ENCODE measurements at regions not wholly inside any gene's neighbourhood (a gene's known extent, or its start where the extent isn't known, plus 50 kb on each side); places are given as distances from the start of the nearest gene placed in this dataset.

DNA sequence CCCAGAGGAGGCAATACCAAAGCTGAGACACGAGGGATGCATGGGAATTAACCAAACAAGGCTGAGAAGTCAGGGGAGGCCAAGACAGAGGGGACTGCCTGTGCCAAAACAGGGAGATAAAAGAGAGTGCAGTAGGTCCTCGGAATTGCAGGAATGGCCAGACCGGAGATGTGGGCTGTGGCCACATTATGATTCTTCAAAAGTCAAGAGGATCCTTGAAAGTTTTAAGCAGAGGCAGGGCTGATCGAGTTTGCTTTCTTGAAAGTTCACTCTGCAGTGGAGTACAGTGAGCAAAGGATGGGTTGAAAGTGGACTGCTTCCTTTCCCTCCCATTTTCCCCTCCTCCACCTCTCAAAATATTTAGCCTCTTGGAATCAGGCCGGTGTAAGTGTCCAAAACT, 73.9 kb upstream of the ADAMTS9 start:
- CTCF ChIA-PET = no interaction called here
- DNase-seq (ENCODE audit: extremely low spot score) = no peak
- POLR2A ChIA-PET = no interaction called here
- TF ChIP-seq PKNOX1 (IDR thresholded peaks at IDR 0.05) = no peak
- no peak for TF ChIP-seq FOXM1 (IDR thresholded peaks at IDR 0.05; ENCODE audit: borderline replicate concordance)
- no peak for TF ChIP-seq ARNT (IDR thresholded peaks at IDR 0.05)
- no peak for TF ChIP-seq ZNF384 (IDR thresholded peaks at IDR 0.05)
- TF ChIP-seq CTBP1 (IDR thresholded peaks at IDR 0.05; ENCODE audit: borderline replicate concordance) = no peak
- no peak for TF ChIP-seq HDGF (IDR thresholded peaks at IDR 0.05; ENCODE audit: borderline replicate concordance)
- no peak for TF ChIP-seq BHLHE40 (IDR thresholded peaks at IDR 0.05; ENCODE audit: borderline replicate concordance)
- TF ChIP-seq TARDBP (IDR thresholded peaks at IDR 0.05) = no peak
- no peak for TF ChIP-seq FOXA1 (IDR thresholded peaks at IDR 0.05)
- TF ChIP-seq SP1 (IDR thresholded peaks at IDR 0.05) = no peak
- TF ChIP-seq L3MBTL2 (conservative IDR thresholded peaks at IDR 0.05) = no peak
- TF ChIP-seq FOXK2 (IDR thresholded peaks at IDR 0.05) = no peak
- TF ChIP-seq LEF1 (IDR thresholded peaks at IDR 0.05; ENCODE audit: borderline replicate concordance) = no peak
- no peak for TF ChIP-seq ELF4 (IDR thresholded peaks at IDR 0.05)
- TF ChIP-seq SUZ12 (IDR thresholded peaks at IDR 0.05) = no peak
- TF ChIP-seq NFRKB (IDR thresholded peaks at IDR 0.05) = no peak

DNA sequence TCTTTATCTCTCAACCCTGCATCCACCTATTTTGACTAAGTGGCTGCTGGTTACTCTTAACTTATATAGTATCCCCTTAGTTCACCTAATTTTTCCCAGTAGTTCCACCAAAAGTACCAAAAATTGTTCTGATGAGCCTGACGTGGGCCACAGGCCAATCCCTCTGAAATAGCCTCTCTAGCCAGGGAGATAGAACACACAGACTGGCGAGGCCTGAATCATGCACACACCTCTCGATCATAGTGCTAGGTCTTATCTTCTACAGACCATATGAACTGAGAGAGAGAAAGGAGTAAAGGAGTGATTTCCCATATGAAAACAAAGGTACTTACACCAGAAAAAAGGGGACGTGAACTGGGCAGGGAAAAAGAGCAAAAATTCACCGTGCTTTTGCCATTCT, 72.5 kb upstream of the ADAMTS9 start:
- TF ChIP-seq ZNF384 (IDR thresholded peaks at IDR 0.05) = no peak
- TF ChIP-seq NFRKB (IDR thresholded peaks at IDR 0.05) = no peak
- no peak for TF ChIP-seq PKNOX1 (IDR thresholded peaks at IDR 0.05)
- TF ChIP-seq CTBP1 (IDR thresholded peaks at IDR 0.05; ENCODE audit: borderline replicate concordance) = no peak
- TF ChIP-seq SUZ12 (IDR thresholded peaks at IDR 0.05) = no peak
- no peak for TF ChIP-seq LEF1 (IDR thresholded peaks at IDR 0.05; ENCODE audit: borderline replicate concordance)
- TF ChIP-seq HDGF (IDR thresholded peaks at IDR 0.05; ENCODE audit: borderline replicate concordance) = no peak
- no peak for TF ChIP-seq FOXK2 (IDR thresholded peaks at IDR 0.05)
- no peak for TF ChIP-seq SP1 (IDR thresholded peaks at IDR 0.05)
- TF ChIP-seq BHLHE40 (IDR thresholded peaks at IDR 0.05; ENCODE audit: borderline replicate concordance) = no peak
- no peak for TF ChIP-seq FOXM1 (IDR thresholded peaks at IDR 0.05; ENCODE audit: borderline replicate concordance)
- TF ChIP-seq L3MBTL2 (conservative IDR thresholded peaks at IDR 0.05) = no peak
- TF ChIP-seq FOXA1 (IDR thresholded peaks at IDR 0.05) = no peak
- no peak for TF ChIP-seq ARNT (IDR thresholded peaks at IDR 0.05)
- TF ChIP-seq ELF4 (IDR thresholded peaks at IDR 0.05) = no peak
- TF ChIP-seq TARDBP (IDR thresholded peaks at IDR 0.05) = no peak
- DNase-seq (ENCODE audit: extremely low spot score) = no peak
- CTCF ChIA-PET = no interaction called here
- POLR2A ChIA-PET = no interaction called here

DNA sequence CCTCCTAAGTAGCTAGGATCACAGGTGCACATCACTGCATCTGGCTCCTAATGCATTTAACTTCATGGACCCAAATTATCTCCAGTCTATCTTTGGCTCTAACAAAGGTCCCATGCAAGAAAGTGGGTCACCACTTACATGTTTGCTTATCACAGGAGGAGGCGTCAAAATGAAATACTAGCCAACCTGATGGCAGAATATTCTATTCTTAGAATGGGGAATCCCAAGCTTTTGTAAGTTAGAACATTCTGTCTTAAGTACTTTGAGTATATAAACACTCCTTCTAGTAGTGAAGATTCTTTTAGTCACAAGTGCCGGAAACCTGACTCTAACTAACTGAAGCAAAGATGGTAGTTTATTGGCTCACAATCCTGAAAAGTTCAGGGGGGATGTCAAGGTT, 72.0 kb upstream of the ADAMTS9 start:
- no peak for DNase-seq (ENCODE audit: extremely low spot score)
- POLR2A ChIA-PET = no interaction called here
- TF ChIP-seq LEF1 (IDR thresholded peaks at IDR 0.05; ENCODE audit: borderline replicate concordance) (no peak), CTBP1 (IDR thresholded peaks at IDR 0.05; ENCODE audit: borderline replicate concordance) (no peak), FOXK2 (IDR thresholded peaks at IDR 0.05) (no peak)
- CTCF ChIA-PET = no interaction called here

DNA sequence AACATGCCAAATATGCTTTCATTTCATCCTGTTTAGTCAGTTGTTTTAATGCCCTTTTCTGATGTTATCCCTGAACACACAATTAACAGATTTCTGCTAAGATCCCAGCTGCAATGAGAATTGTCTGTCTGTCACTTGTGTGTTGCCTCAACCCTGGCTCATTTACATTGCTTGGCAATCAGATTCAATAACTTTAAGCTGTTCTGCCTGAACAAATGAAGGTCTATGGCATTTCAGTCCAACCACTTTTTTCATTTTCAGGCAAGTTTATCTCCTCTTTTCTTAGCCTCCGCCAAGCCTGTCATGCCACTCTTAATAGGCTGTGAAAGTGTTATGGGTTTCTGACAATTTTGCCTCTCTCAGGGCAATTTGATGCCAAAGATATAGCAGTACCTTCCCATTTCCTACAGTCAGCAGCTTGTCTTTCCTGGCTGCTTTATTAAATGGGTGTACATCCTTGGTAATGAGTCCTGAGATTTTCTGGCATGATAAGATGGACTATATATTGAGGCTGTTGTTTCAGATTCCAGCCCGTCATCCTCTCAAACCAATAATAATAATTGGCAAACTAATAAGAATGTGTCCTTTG, 68.7 kb upstream of the ADAMTS9 start:
- POLR2A ChIA-PET = no interaction called here
- CTCF ChIA-PET = no interaction called here
- TF ChIP-seq HDGF (IDR thresholded peaks at IDR 0.05; ENCODE audit: borderline replicate concordance) (no peak), PKNOX1 (IDR thresholded peaks at IDR 0.05) (no peak), NFRKB (IDR thresholded peaks at IDR 0.05) (no peak)
- no peak for DNase-seq (ENCODE audit: extremely low spot score)

GRCh38 chr3:64748244-64748904, 60.6 kb upstream of the ADAMTS9 start:
- TF ChIP-seq SUZ12 (IDR thresholded peaks at IDR 0.05) = no peak
- TF ChIP-seq HDGF (IDR thresholded peaks at IDR 0.05; ENCODE audit: borderline replicate concordance) = no peak
- no peak for TF ChIP-seq CTBP1 (IDR thresholded peaks at IDR 0.05; ENCODE audit: borderline replicate concordance)
- no peak for TF ChIP-seq NFRKB (IDR thresholded peaks at IDR 0.05)
- TF ChIP-seq ELF4 (IDR thresholded peaks at IDR 0.05) = no peak
- no peak for TF ChIP-seq L3MBTL2 (conservative IDR thresholded peaks at IDR 0.05)
- TF ChIP-seq SP1 (IDR thresholded peaks at IDR 0.05) = no peak
- TF ChIP-seq BHLHE40 (IDR thresholded peaks at IDR 0.05; ENCODE audit: borderline replicate concordance) = no peak
- TF ChIP-seq FOXK2 (IDR thresholded peaks at IDR 0.05) = no peak
- no peak for TF ChIP-seq FOXM1 (IDR thresholded peaks at IDR 0.05; ENCODE audit: borderline replicate concordance)
- no peak for TF ChIP-seq FOXA1 (IDR thresholded peaks at IDR 0.05)
- no peak for TF ChIP-seq ZNF384 (IDR thresholded peaks at IDR 0.05)
- TF ChIP-seq LEF1 (IDR thresholded peaks at IDR 0.05; ENCODE audit: borderline replicate concordance) = no peak
- no peak for TF ChIP-seq ARNT (IDR thresholded peaks at IDR 0.05)
- TF ChIP-seq TARDBP (IDR thresholded peaks at IDR 0.05) = no peak
- TF ChIP-seq PKNOX1 (IDR thresholded peaks at IDR 0.05) = no peak
- no peak for DNase-seq (ENCODE audit: extremely low spot score)
- POLR2A ChIA-PET = no interaction called here
- CTCF ChIA-PET = interaction anchor here (0.7 kb wide), 1 partner anchor 126 kb away, joined by 5 read pairs; no protein-coding TSS in a partner anchor

Measured in HEK293T (cell line).